GM12872 (cell line): ENCODE measurements at regions not wholly inside any gene's neighbourhood (a gene's known extent, or its start where the extent isn't known, plus 50 kb on each side); places are given as distances from the start of the nearest gene placed in this dataset.

Experiments
- CTCF ChIP-seq: IDR thresholded peaks from 3 replicates; pipeline ENCODE4 v1.5.1; 2011; ENCODE audit warnings: low read depth, mild to moderate bottlenecking, low read length, moderate library complexity; ENCODE audit not compliant: insufficient read depth

- TF ChIP-seq CTCF = no peak
Observed at GRCh38 chr22:25487508-25487907, 77.0 kb upstream of the GRK3 start.

DNA sequence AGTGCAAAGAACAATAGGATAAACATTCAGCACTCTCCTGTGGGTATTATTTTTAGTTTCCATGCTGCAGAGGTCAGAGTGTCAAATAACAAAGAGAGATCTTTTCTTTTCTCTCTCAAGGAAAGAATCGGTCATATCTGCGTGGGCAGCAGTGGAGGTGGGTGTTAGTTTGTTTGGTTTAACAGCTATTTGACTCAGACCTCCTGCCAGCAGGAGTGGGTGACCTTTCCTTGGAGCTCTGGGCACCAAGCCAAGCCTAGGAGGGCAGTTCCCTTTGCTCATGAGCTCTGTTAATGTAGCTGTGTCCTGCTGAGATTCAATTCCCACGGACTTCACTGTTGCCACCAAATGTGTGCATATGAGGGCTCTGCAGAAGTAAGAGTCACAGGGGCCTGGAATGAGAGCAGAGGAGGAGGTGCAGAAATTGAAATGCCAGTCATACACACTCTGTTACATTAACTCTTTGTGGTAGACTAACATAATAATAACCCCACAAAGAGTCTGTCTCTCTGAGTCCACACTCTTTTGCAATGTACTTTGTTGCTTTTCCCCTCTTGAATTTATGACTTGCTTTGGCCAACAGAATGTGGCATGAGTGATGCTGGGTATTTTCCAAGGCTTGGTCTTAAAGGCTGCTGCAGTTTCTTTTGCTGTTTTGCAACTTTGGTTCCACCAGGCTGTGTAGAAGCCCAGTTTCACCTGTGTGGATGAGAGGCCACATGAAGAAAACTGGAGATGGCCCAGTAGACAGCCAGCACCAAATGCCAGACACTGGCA is 76.0 kb upstream of the GRK3 start:
- TF ChIP-seq CTCF = no peak

DNA sequence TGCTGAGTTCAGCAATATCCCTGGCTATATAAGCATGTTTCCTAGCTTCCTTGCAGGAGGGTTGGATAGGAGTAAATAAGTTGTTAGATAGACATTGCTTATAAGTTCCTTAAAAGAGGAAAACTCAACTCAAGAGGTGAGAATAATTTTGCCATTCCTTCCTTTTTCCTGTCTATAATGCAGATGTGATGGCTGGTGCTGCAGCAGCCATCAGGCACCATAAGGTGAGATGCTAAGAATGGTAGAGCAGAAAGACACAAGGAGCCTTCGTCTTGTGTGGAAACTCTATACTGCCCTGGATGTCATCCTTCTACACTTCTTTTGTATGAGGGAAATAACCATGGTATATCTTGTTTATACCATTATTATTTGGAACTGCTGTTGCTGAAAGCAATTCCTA is 74.5 kb upstream of the GRK3 start:
- TF ChIP-seq CTCF = no peak

- TF ChIP-seq CTCF = no peak
Observed at GRCh38 chr22:25490896-25491295, 73.6 kb upstream of the GRK3 start.

DNA sequence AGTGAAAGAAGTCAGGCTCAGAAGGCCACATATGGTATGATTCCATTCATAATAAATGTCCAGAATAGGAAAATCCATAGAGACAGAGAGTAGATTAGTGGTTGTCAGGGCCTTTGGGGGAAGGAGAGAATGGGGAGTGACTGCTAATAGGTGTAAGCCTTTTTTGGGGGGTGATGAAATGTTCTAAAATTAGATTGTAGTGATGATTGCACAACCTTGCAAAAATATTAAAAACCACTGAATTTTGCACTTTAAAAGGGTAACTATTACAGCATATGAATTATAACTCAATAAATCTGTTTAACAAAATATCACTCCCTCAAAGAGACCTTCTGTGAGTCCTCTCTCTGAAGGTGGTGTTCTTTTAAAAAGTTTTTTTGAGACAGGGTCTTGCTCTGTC is 72.3 kb upstream of the GRK3 start:
- no peak for TF ChIP-seq CTCF

DNA sequence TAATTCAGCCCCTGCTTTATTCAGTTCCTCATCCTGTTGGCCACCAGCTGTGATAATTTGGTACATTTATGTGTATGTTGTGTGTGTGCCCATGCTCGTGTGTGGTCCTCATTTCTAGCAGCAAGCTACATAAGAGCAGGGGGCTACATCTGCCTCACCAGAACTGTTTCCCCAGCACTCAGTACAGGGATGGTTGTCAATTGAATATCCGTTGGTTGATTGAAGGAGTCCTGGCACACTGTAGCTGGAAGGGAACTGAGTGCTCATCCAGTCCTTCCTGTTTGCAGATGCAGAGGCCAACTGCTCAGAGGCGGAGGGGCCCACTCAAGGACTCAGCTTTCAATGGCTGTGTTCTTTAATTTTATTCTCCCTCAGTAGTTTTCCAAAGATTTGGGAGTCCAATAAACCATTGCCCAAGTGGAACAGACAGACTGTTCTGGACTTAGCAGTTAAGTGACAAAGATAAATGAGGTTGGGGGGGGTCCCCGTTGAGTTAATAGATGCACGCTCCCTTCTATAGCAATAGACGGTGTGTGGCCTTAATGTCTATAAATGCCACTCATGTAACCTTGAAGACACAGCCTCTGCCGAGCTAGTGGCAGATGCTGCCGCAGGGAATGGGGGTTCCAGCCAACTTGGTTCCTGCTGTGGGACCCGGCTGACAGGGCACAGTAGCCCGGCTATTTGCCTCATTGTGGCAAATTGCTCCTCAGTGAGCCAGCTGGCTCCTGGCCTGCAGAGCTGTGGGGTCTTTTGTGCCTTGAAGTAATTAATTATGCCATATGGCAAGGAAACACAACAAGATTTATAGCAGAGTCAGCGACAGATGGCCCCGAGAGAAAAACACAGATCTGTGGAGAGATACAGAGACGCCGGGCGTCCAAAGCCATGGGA is 71.4 kb upstream of the GRK3 start:
- TF ChIP-seq CTCF = no peak

DNA sequence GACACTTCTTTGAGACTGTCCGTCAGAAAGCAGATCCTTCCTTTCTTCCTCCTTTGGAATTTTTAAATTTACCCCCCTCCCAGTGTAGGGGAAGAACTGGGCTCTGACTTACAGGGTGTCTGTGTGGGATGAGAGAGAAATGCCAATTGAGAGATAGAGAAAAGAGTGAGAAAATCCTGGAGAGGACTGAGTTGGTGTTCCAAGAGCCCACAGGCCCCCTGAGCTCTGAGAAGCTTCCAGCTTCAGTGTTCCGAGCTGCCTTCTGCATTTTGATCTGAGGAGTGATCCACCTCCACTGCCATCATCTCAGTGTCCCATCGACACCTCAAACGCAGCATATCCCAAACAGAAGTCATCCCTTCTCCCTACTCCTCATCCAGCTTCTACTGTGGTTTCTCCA is 70.7 kb upstream of the GRK3 start:
- no peak for TF ChIP-seq CTCF
